OCI-LY1 (cell line): ENCODE measurements at regions not wholly inside any gene's neighbourhood (a gene's known extent, or its start where the extent isn't known, plus 50 kb on each side); places are given as distances from the start of the nearest gene placed in this dataset.

Experiments used
- CTCF ChIP-seq: fragments of 200-600 bp; sonication (generic), shearing (Covaris generic); IDR thresholded peaks from 2 replicates; pipeline ENCODE4 v1.5.1; 2017; ENCODE audit warnings: mild to moderate bottlenecking, antibody characterized with exemption, low read length, moderate library complexity, mixed read lengths
- EZH2 ChIP-seq: fragments of 200-600 bp; sonication (generic), shearing (Covaris generic); IDR thresholded peaks from 2 replicates; pipeline ENCODE4 v1.8.0; 2017; ENCODE audit warnings: borderline replicate concordance, mixed run types, mild to moderate bottlenecking, antibody characterized with exemption, low read length, moderate library complexity, mixed read lengths

DNA sequence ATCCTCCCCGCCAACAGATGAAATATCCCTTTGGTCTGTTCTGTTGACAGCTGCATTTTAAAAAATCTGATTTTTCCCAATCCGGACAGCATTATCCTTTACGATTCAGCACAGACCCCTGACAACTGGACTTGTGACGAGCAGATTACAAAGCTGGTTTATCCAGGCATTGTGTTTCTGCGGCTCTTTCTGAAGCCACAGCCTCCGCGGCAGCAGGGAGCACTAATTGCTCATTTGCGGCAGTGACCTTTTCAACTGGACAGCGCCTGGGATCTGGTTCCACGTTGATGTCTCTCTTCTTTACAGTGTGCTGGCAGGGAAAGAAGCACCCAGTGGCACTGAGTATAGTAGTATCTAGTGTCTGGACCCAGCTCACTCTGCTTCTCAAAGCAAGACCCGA is 351.2 kb downstream of the ZNF608 start:
- TF ChIP-seq CTCF (no peak), EZH2 (no peak)
